ENCODE measurements at regions not wholly inside any gene's neighbourhood (a gene's known extent, or its start where the extent isn't known, plus 50 kb on each side); places are given as distances from the start of the nearest gene placed in this dataset.

DNA sequence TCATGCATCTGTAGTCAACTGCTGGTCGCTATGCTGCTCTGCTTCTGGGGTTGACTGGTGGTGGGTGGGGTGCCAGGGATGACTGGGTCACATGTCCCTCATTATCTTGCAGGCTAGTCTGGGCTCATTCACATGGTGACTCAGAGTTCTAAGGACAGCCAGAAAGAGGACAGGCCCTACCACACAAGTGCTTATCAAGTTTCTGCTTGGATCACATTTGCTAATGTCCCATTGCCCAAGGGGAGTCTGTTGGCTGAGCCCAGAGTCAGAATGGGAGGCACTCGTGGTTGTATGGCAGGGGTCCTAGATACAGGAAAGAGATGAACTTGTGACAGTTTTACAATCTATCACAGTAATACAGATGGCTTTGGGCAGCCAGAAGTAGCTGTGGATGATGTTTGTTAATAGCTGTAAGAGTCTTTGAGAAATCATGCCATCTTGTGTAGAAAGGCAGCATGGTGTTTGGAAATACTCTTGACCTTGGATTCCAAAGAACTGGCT is 221.3 kb downstream of the GPAT3 start:
- TF ChIP-seq, protein P1, sequence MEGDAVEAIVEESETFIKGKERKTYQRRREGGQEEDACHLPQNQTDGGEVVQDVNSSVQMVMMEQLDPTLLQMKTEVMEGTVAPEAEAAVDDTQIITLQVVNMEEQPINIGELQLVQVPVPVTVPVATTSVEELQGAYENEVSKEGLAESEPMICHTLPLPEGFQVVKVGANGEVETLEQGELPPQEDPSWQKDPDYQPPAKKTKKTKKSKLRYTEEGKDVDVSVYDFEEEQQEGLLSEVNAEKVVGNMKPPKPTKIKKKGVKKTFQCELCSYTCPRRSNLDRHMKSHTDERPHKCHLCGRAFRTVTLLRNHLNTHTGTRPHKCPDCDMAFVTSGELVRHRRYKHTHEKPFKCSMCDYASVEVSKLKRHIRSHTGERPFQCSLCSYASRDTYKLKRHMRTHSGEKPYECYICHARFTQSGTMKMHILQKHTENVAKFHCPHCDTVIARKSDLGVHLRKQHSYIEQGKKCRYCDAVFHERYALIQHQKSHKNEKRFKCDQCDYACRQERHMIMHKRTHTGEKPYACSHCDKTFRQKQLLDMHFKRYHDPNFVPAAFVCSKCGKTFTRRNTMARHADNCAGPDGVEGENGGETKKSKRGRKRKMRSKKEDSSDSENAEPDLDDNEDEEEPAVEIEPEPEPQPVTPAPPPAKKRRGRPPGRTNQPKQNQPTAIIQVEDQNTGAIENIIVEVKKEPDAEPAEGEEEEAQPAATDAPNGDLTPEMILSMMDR (IDR thresholded peaks at IDR 0.05; ENCODE audit: low read depth, low read length) = no peak
- no peak for TF ChIP-seq EZH2phosphoT487 (IDR thresholded peaks at IDR 0.05; ENCODE audit: low read depth)

All from OCI-LY3 (cell line).